SK-N-MC (cell line): ENCODE measurements at regions not wholly inside any gene's neighbourhood (a gene's known extent, or its start where the extent isn't known, plus 50 kb on each side); places are given as distances from the start of the nearest gene placed in this dataset.

Experiments used
- DNase-seq: peaks from one replicate; pipeline ENCODE4 v3.0.0-alpha.2; 2011; ENCODE audit warnings: low read depth, low spot score
- H3K27ac ChIP-seq: fragments of 200-600 bp; sonication (generic); 2 replicates; pipeline ENCODE4 v1.5.1; 2016; ENCODE audit warnings: mixed run types
- H3K36me3 ChIP-seq: fragments of 200-600 bp; sonication (generic); 2 replicates; pipeline ENCODE4 v1.6.1; 2017; ENCODE audit warnings: antibody characterized with exemption, low read length, mixed read lengths; ENCODE audit not compliant: insufficient read depth
- H3K4me3 ChIP-seq: fragments of 200-600 bp; sonication (generic); 2 replicates; pipeline ENCODE4 v1.5.1; 2016
- H3K9ac ChIP-seq: fragments of 200-600 bp; sonication (generic); 2 replicates; pipeline ENCODE4 v1.8.0; 2017; ENCODE audit warnings: mixed run types, mixed read lengths; ENCODE audit not compliant: insufficient read length
- H3K9me3 ChIP-seq: fragments of 200-600 bp; sonication (generic); 2 replicates; pipeline ENCODE4 v1.6.1; 2017; ENCODE audit warnings: low read depth, mild to moderate bottlenecking, antibody characterized with exemption, low read length, moderate library complexity, mixed read lengths
- EZH2 ChIP-seq: fragments of 200-600 bp; sonication (generic); IDR thresholded peaks from one replicate; pipeline ENCODE4 v1.6.1; 2017; ENCODE audit warnings: antibody characterized with exemption
- FOXP2 ChIP-seq: optimal IDR thresholded peaks from 2 replicates; pipeline ENCODE3; 2011; ENCODE audit warnings: mild to moderate bottlenecking, moderate library complexity; ENCODE audit not compliant: insufficient read depth; ENCODE audit errors: extremely low read length, control extremely low read depth
- POLR2AphosphoS5 ChIP-seq: IDR thresholded peaks from 2 replicates; pipeline ENCODE4 v1.6.1; 2012; ENCODE audit warnings: mild to moderate bottlenecking, low read depth, low read length, borderline replicate concordance

- no peak for DNase-seq
- no peaks in the 10 kb centered on the region for H3K9me3 ChIP-seq
- no peak overlapping the region for H3K27ac ChIP-seq
- H3K9ac ChIP-seq = no peak overlapping the region
- TF ChIP-seq EZH2 (no peak), POLR2AphosphoS5 (no peak), FOXP2 (no peak)
- no peak overlapping the region for H3K4me3 ChIP-seq
- H3K36me3 ChIP-seq = no peaks in the 10 kb centered on the region
Observed at GRCh38 chr3:144229330-144229729, 257.7 kb downstream of the DIPK2A start.

GRCh38 chr3:144229953-144230352 is 258.3 kb downstream of the DIPK2A start:
- no peak for TF ChIP-seq EZH2
- no peak for TF ChIP-seq POLR2AphosphoS5
- no peak for TF ChIP-seq FOXP2
- Histone ChIP-seq H3K9ac (no peak overlapping the region), H3K27ac (no peak overlapping the region), H3K36me3 (no peaks in the 10 kb centered on the region), H3K9me3 (no peaks in the 10 kb centered on the region), H3K4me3 (no peak overlapping the region)
- no peak for DNase-seq

- Histone ChIP-seq H3K36me3 (no peaks in the 10 kb centered on the region), H3K9ac (no peak overlapping the region), H3K27ac (no peak overlapping the region), H3K4me3 (no peak overlapping the region), H3K9me3 (no peaks in the 10 kb centered on the region)
- TF ChIP-seq POLR2AphosphoS5 = no peak
- no peak for TF ChIP-seq FOXP2
- TF ChIP-seq EZH2 = no peak
- no peak for DNase-seq
Observed at GRCh38 chr3:144235489-144235888, 263.9 kb downstream of the DIPK2A start.

- no peak overlapping the region for H3K27ac ChIP-seq
- no peaks in the 10 kb centered on the region for H3K36me3 ChIP-seq
- no peak overlapping the region for H3K4me3 ChIP-seq
- TF ChIP-seq POLR2AphosphoS5 = no peak
- no peak for TF ChIP-seq EZH2
- no peak for TF ChIP-seq FOXP2
- no peak for DNase-seq
- no peak overlapping the region for H3K9ac ChIP-seq
- H3K9me3 ChIP-seq = no peaks in the 10 kb centered on the region
Observed at GRCh38 chr3:144237351-144237750, 265.7 kb downstream of the DIPK2A start.

- Histone ChIP-seq H3K9me3 (no peaks in the 10 kb centered on the region), H3K36me3 (no peaks in the 10 kb centered on the region), H3K27ac (peak overlapping the region; percentile 48; the same call in 1 of the 2 replicates), H3K9ac (no peak overlapping the region), H3K4me3 (peak overlapping the region; percentile 16)
- peak; percentile 65 for DNase-seq
- TF ChIP-seq POLR2AphosphoS5 (peak; percentile 65; the same call in 1 of the 2 replicates), FOXP2 (no peak)
Observed at GRCh38 chr3:144241404-144241803, 269.8 kb downstream of the DIPK2A start.

GRCh38 chr3:144242747-144243146 is 271.1 kb downstream of the DIPK2A start:
- TF ChIP-seq POLR2AphosphoS5 (no peak), EZH2 (no peak), FOXP2 (no peak)
- no peaks in the 10 kb centered on the region for H3K9me3 ChIP-seq
- no peak overlapping the region for H3K9ac ChIP-seq
- H3K4me3 ChIP-seq = no peak overlapping the region
- no peak overlapping the region for H3K27ac ChIP-seq
- DNase-seq = no peak
- no peaks in the 10 kb centered on the region for H3K36me3 ChIP-seq

GRCh38 chr3:144244662-144245061 is 273.0 kb downstream of the DIPK2A start:
- TF ChIP-seq EZH2 = no peak
- TF ChIP-seq FOXP2 = no peak
- no peak for TF ChIP-seq POLR2AphosphoS5
- no peaks in the 10 kb centered on the region for H3K36me3 ChIP-seq
- no peak for DNase-seq
- H3K27ac ChIP-seq = no peak overlapping the region
- no peaks in the 10 kb centered on the region for H3K9me3 ChIP-seq
- H3K4me3 ChIP-seq = no peak overlapping the region
- no peak overlapping the region for H3K9ac ChIP-seq

GRCh38 chr3:144252896-144253295 is 281.3 kb downstream of the DIPK2A start:
- no peak for DNase-seq
- Histone ChIP-seq H3K9ac (no peak overlapping the region), H3K36me3 (no peaks in the 10 kb centered on the region), H3K27ac (no peak overlapping the region), H3K4me3 (no peak overlapping the region), H3K9me3 (no peaks in the 10 kb centered on the region)
- TF ChIP-seq EZH2 = no peak
- no peak for TF ChIP-seq FOXP2
- no peak for TF ChIP-seq POLR2AphosphoS5

GRCh38 chr3:144257381-144257780 is 285.8 kb downstream of the DIPK2A start:
- Histone ChIP-seq H3K27ac (no peak overlapping the region), H3K4me3 (no peak overlapping the region), H3K36me3 (no peaks in the 10 kb centered on the region), H3K9me3 (no peaks in the 10 kb centered on the region), H3K9ac (no peak overlapping the region)
- TF ChIP-seq FOXP2 (no peak), POLR2AphosphoS5 (no peak), EZH2 (no peak)
- no peak for DNase-seq

GRCh38 chr3:144259267-144259666 is 287.6 kb downstream of the DIPK2A start:
- no peak for DNase-seq
- Histone ChIP-seq H3K4me3 (no peak overlapping the region), H3K27ac (no peak overlapping the region), H3K36me3 (no peaks in the 10 kb centered on the region), H3K9ac (no peak overlapping the region), H3K9me3 (no peaks in the 10 kb centered on the region)
- TF ChIP-seq FOXP2 (no peak), EZH2 (no peak), POLR2AphosphoS5 (no peak)
